VCaP (cell line): ENCODE measurements at regions not wholly inside any gene's neighbourhood (a gene's known extent, or its start where the extent isn't known, plus 50 kb on each side); places are given as distances from the start of the nearest gene placed in this dataset.

Source experiments
- H3K27ac ChIP-seq: fragments of 450-650 bp; 2 replicates; pipeline ENCODE4 v1.5.1; 2017
- CTCF ChIP-seq: fragments of 450-650 bp; conservative IDR thresholded peaks from 2 replicates; pipeline ENCODE4 v1.5.1; 2017; ENCODE audit warnings: mild to moderate bottlenecking, moderate library complexity

DNA sequence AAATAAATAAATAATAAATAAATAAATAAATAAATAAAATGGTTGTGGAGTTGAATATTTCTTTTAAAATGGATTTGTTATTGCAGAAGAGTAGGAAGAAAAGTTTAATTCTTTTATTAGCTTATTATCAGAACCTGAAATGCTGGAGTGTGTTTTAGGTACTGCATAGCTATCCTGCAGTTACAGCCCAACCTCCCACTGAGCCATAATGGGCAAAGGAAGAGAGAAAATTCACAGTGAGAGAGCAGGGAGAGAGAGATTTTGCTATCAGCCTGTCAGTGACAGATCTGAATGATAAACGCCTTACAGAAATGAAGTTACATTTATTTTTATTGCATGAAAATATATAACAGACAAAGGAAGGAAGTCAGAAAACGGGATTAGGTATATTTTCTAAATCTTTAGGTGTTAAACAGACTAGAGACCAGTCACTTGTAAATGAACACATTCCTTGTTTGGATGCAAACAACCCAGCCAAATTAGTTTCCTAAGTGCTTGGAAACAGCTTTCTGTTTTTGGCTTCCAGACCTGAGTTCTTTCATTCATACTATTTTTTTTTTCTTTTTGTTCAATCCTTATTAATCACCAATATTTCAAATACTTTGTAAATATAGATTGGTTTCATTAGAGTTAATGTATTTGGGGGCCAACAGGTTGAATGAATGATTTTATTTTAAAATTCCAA is 425.3 kb downstream of the USP25 start:
- TF ChIP-seq CTCF, result no peak
- H3K27ac ChIP-seq, result peak overlapping the region; percentile 37; the same call in 1 of the 2 replicates

GRCh38 chr21:16156841-16157489 is 427.2 kb downstream of the USP25 start:
- TF ChIP-seq CTCF, result no peak

GRCh38 chr21:16159213-16159970 is 429.6 kb downstream of the USP25 start:
- no peak overlapping the region for H3K27ac ChIP-seq
- no peak for TF ChIP-seq CTCF

More at GRCh38 chr21:16156841-16157489, 427.2 kb downstream of the USP25 start:
- peak overlapping the region; percentile 37; the same call in 1 of the 2 replicates for H3K27ac ChIP-seq

DNA sequence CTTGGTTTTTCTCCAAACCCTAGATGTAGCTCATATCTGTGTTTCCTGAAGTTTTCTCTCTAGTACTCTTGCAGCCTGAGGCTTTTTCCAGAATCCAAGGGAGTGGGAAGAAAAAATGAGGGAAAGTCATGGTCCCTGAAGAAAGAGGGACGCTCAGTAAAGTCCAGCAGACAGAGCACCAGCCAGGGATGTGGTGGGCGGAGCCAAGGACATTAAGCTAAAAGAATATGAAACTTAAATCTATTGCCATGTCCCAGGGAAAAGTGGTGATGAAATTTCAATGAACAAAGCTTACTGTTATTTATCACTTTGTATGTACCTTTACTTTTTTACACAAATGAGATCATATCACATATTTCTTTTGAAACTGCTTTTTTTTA is 430.2 kb downstream of the USP25 start:
- TF ChIP-seq CTCF, result no peak
- H3K27ac ChIP-seq, result no peak overlapping the region

- H3K27ac ChIP-seq, result no peak overlapping the region
- TF ChIP-seq CTCF, result no peak
Observed at GRCh38 chr21:16162953-16163352, 433.2 kb downstream of the USP25 start.

- H3K27ac ChIP-seq, result peak overlapping the region; percentile 4
- no peak for TF ChIP-seq CTCF
Observed at GRCh38 chr21:16169102-16169511, 439.3 kb downstream of the USP25 start.

DNA sequence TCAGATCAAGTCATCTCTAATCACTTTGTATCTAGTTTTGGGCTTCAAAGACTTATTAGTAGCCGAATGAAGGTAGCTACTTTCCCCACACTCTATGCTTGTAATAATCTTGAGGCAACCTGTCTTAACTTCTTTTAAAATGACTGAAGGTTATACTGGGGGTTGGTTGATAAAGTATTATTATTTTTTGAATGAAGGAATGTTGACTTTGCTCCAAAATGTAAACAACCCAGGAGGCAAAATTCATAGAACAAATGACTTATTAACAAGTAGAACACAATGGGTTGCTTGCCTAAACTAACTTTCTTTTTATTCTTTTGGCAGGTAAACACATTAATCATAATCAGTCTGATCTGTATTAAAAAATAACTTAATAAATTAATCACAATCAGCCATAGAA is 440.0 kb downstream of the USP25 start:
- peak overlapping the region; percentile 4; the same call in 1 of the 2 replicates for H3K27ac ChIP-seq
- no peak for TF ChIP-seq CTCF
